HG03460 (cell line): ENCODE measurements at regions not wholly inside any gene's neighbourhood (a gene's known extent, or its start where the extent isn't known, plus 50 kb on each side); places are given as distances from the start of the nearest gene placed in this dataset.
"Not testable (repeated sequence)": the region's sequence is repeated elsewhere in the genome, so short reads cannot be mapped to it uniquely, and the experiment has no call there.

Experiments
- ATAC-seq: cut with Tn5 transposase; IDR thresholded peaks from one replicate; pipeline ENCODE4 v1.9.1; 2021; ENCODE audit not compliant: unreplicated experiment

- no peak for ATAC-seq
Observed at GRCh38 chr10:61018146-61018545, 74.2 kb upstream of the RHOBTB1 start.

GRCh38 chr10:61016630-61017029, 72.6 kb upstream of the RHOBTB1 start:
- no peak for ATAC-seq

GRCh38 chr10:61016007-61016406, 72.0 kb upstream of the RHOBTB1 start:
- no peak for ATAC-seq

GRCh38 chr10:61010863-61011262, 66.9 kb upstream of the RHOBTB1 start:
- ATAC-seq, result no peak

- ATAC-seq, result not testable (repeated sequence)
Observed at GRCh38 chr10:61003069-61003468, 59.1 kb upstream of the RHOBTB1 start.

GRCh38 chr10:61001731-61002122, 57.7 kb upstream of the RHOBTB1 start:
- ATAC-seq, result no peak

- no peak for ATAC-seq
Observed at GRCh38 chr10:61000769-61001730, 57.1 kb upstream of the RHOBTB1 start.

GRCh38 chr10:60998932-60999331, 54.9 kb upstream of the RHOBTB1 start:
- no peak for ATAC-seq

GRCh38 chr10:60994128-60994527, 50.1 kb upstream of the RHOBTB1 start:
- no peak for ATAC-seq
